ENCODE measurements at regions not wholly inside any gene's neighbourhood (a gene's known extent, or its start where the extent isn't known, plus 50 kb on each side); places are given as distances from the start of the nearest gene placed in this dataset.

GRCh38 chr2:235413064-235413463, 80.8 kb upstream of the AGAP1 start:
- TF ChIP-seq CTCF (conservative IDR thresholded peaks at IDR 0.05 in 1 of 2, IDR thresholded peaks at IDR 0.05 in 1 of 2; ENCODE audit: low read depth in 1 of 2, low read length in 2 of 2) = no peak
- TF ChIP-seq EZH2 (IDR thresholded peaks at IDR 0.05; ENCODE audit: low read length, missing control alignments) = no peak

Data from fibroblast of lung (primary cell).